A549 (cell line): ENCODE measurements at regions not wholly inside any gene's neighbourhood (a gene's known extent, or its start where the extent isn't known, plus 50 kb on each side); places are given as distances from the start of the nearest gene placed in this dataset.

Source experiments
- ATAC-seq, 2 experiments: fragments of 200-7000 bp in 1 of 2; fragments of >200 bp in 1 of 2; cut with Nextera tagmentation in 1 of 2; cut with Tn5 transposase in 1 of 2; 3 replicates each; pipeline versions ENCODE4 v1.8.0 to v1.9.1; 2018 to 2020; ENCODE audit warnings: mild to moderate bottlenecking in 1 of 2, moderate library complexity in 1 of 2
- CTCF ChIA-PET: fragments of 300-600 bp; sonication (Branson Sonifier 250); formaldehyde crosslinking; extraction: SDS; loops from one replicate; lab custom pipeline; 2021; ENCODE audit warnings: antibody characterized with exemption, inconsistent platforms; lab: Yijun Ruan, JAX
- POLR2A ChIA-PET: fragments of 350-600 bp; formaldehyde crosslinking; extraction: SDS; loops from one replicate; lab custom pipeline; 2021; ENCODE audit warnings: antibody characterized with exemption, inconsistent platforms; lab: Yijun Ruan, JAX
- DNase-seq, 2 experiments: peaks; one replicate each; pipeline versions ENCODE4 v3.0.0 to v3.0.0-alpha.2; 2011 to 2016; ENCODE audit warnings: low read depth in 1 of 2, low spot score in 1 of 2
- FAIRE-seq: peaks from 2 replicates; lab custom pipeline; 2011; peaks lifted over from hg19 to GRCh38; lab: Jason Lieb, UNC
- H3K27ac ChIP-seq, 2 experiments: fragments of >200 bp; sonication (Bioruptor Twin); formaldehyde crosslinking; 3 replicates each; pipeline ENCODE4 v1.5.1; 2016 to 2017
- H3K4me1 ChIP-seq: fragments of >200 bp; sonication (Bioruptor Twin); formaldehyde crosslinking; 3 replicates; pipeline ENCODE4 v1.6.1; 2016
- H3K4me2 ChIP-seq: fragments of >200 bp; sonication (Bioruptor Twin); formaldehyde crosslinking; 3 replicates; pipeline ENCODE4 v1.6.1; 2016
- H3K4me3 ChIP-seq: fragments of >200 bp; sonication (Bioruptor Twin); formaldehyde crosslinking; 3 replicates; pipeline ENCODE4 v1.5.1; 2016
- H3K9me3 ChIP-seq: fragments of >200 bp; sonication (Bioruptor Twin); formaldehyde crosslinking; 3 replicates; pipeline ENCODE4 v1.6.1; 2016
- BHLHE40 ChIP-seq: IDR thresholded peaks from 2 replicates; pipeline ENCODE4 v1.6.1; 2012; ENCODE audit warnings: low read depth, low read length, inconsistent platforms
- CBX2 ChIP-seq: fragments of 200-600 bp; sonication (generic); IDR thresholded peaks from 2 replicates; pipeline ENCODE4 v1.6.1; 2016; ENCODE audit warnings: low read depth, mild to moderate bottlenecking, borderline replicate concordance
- CBX8 ChIP-seq: fragments of 200-600 bp; sonication (generic); IDR thresholded peaks from 2 replicates; pipeline ENCODE4 v1.6.1; 2016
- E2F6 ChIP-seq: IDR thresholded peaks from 2 replicates; pipeline ENCODE4 v1.6.1; 2012; ENCODE audit warnings: low read depth, borderline replicate concordance
- EP300 ChIP-seq, 2 experiments: fragments of >200 bp; sonication (Bioruptor Twin); formaldehyde crosslinking; IDR thresholded peaks; 2 replicates in 1 of 2; 3 replicates in 1 of 2; pipeline ENCODE4 v1.6.1; 2016 to 2017
- FOXS1 ChIP-seq: fragments of 250-450 bp; sonication (Bioruptor Pico); IDR thresholded peaks from 2 replicates; pipeline ENCODE4 v1.5.0; 2020; ENCODE audit warnings: mild to moderate bottlenecking, moderate library complexity
- GATA3 ChIP-seq: IDR thresholded peaks from 2 replicates; pipeline ENCODE4 v1.6.1; 2012; ENCODE audit warnings: borderline replicate concordance
- HES2 ChIP-seq: fragments of >200 bp; sonication (Bioruptor Twin); formaldehyde crosslinking; IDR thresholded peaks from 2 replicates; pipeline ENCODE4 v1.6.1; 2016
- HOXB13 ChIP-seq: fragments of 250-450 bp; sonication (Bioruptor Pico); IDR thresholded peaks from 2 replicates; pipeline ENCODE4 v1.5.0; 2020; ENCODE audit warnings: low read depth, mild to moderate bottlenecking, moderate library complexity
- HOXB5 ChIP-seq: fragments of 250-450 bp; sonication (Bioruptor Pico); IDR thresholded peaks from 2 replicates; pipeline ENCODE4 v1.5.0; 2020; ENCODE audit warnings: mild to moderate bottlenecking, moderate library complexity
- KDM1A ChIP-seq: fragments of 200-600 bp; sonication (generic); IDR thresholded peaks from 2 replicates; pipeline ENCODE4 v1.6.1; 2016; ENCODE audit warnings: low read depth, mild to moderate bottlenecking
- KDM5A ChIP-seq: fragments of 200-600 bp; sonication (generic); IDR thresholded peaks from 2 replicates; pipeline ENCODE4 v1.6.1; 2016; ENCODE audit warnings: antibody characterized with exemption, mild to moderate bottlenecking
- MYC ChIP-seq: IDR thresholded peaks from 2 replicates; pipeline ENCODE4 v1.6.1; 2012; ENCODE audit warnings: mild to moderate bottlenecking, inconsistent platforms, low read length, improper control_type of control experiment, borderline replicate concordance
- NR3C1 ChIP-seq: fragments of >200 bp; sonication (Bioruptor Twin); formaldehyde crosslinking; IDR thresholded peaks from 3 replicates; pipeline ENCODE4 v1.6.1; 2017
- RARB ChIP-seq: fragments of 250-450 bp; sonication (Bioruptor Pico); IDR thresholded peaks from 2 replicates; pipeline ENCODE4 v1.8.0; 2021; ENCODE audit warnings: mild to moderate bottlenecking, moderate library complexity
- REST ChIP-seq: fragments of 200-600 bp; sonication (generic); IDR thresholded peaks from 2 replicates; pipeline ENCODE4 v1.6.1; 2016; ENCODE audit warnings: antibody characterized with exemption, mild to moderate bottlenecking, moderate library complexity
- RFX5 ChIP-seq: fragments of 450-650 bp; IDR thresholded peaks from 2 replicates; pipeline ENCODE4 v1.7.1; 2014; ENCODE audit warnings: antibody characterized with exemption, mild to moderate bottlenecking, moderate library complexity
- TFCP2L1 ChIP-seq: fragments of 250-450 bp; sonication (Bioruptor Pico); IDR thresholded peaks from 2 replicates; pipeline ENCODE4 v1.5.0; 2021; ENCODE audit warnings: mild to moderate bottlenecking
- USF2 ChIP-seq: fragments of 450-650 bp; IDR thresholded peaks from 2 replicates; pipeline ENCODE4 v1.6.1; 2014; ENCODE audit warnings: antibody characterized with exemption
- ZFP36 ChIP-seq: fragments of 450-650 bp; IDR thresholded peaks from 2 replicates; pipeline ENCODE4 v1.6.1; 2014; ENCODE audit warnings: borderline replicate concordance; ENCODE audit not compliant: partially characterized antibody
- ZSCAN20 ChIP-seq: fragments of 250-450 bp; sonication (Bioruptor Pico); IDR thresholded peaks from 2 replicates; pipeline ENCODE4 v1.8.0; 2022; ENCODE audit warnings: mild to moderate bottlenecking, moderate library complexity
- WGBS: methylation state at CpG from one replicate; pipeline ENCODE4 v1.1.6; 2017; ENCODE audit errors: missing lambda C conversion rate; 5-methylcytosine and 5-hydroxymethylcytosine counted together

- no peak for TF ChIP-seq CBX8
- TF ChIP-seq BHLHE40, result no peak
- no peak for TF ChIP-seq NR3C1
- TF ChIP-seq KDM1A, result no peak
Observed at GRCh38 chr12:127823801-127824200, 443.2 kb upstream of the TMEM132C start (continued).

GRCh38 chr12:127829281-127830064 lies 437.5 kb upstream of the TMEM132C start:
- Histone ChIP-seq H3K4me2 (no peak overlapping the region), H3K4me3 (no peak overlapping the region), H3K9me3 (no peaks in the 10 kb centered on the region; the same call in 2 of the 3 replicates), H3K27ac (no peak overlapping the region), H3K4me1 (no peaks in the 10 kb centered on the region)
- DNase-seq (no peak), ATAC-seq (no peak), FAIRE-seq (no peak)
- TF ChIP-seq HES2, result no peak
- TF ChIP-seq RFX5, result no peak
- TF ChIP-seq TFCP2L1 (CRISPR knock-in tag), result no peak
- no peak for TF ChIP-seq REST
- TF ChIP-seq MYC, result no peak
- no peak for TF ChIP-seq ZSCAN20 (CRISPR knock-in tag)
- TF ChIP-seq KDM5A, result no peak
- no peak for TF ChIP-seq GATA3
- TF ChIP-seq NR3C1, result no peak
- TF ChIP-seq FOXS1 (CRISPR knock-in tag), result no peak
- TF ChIP-seq HOXB13, result no peak
- no peak for TF ChIP-seq RARB (CRISPR knock-in tag)
- POLR2A ChIA-PET, result no interaction called here
- under 1% methylated on average over 5 of the region's 5 CpGs for WGBS
- CTCF ChIA-PET, result no interaction called here

GRCh38 chr12:127830065-127830460 lies 436.9 kb upstream of the TMEM132C start:
- no peak for DNase-seq
- no peak for FAIRE-seq
- no peak for TF ChIP-seq MYC
- TF ChIP-seq HOXB5 (CRISPR knock-in tag), result no peak
- TF ChIP-seq CBX2, result no peak
- TF ChIP-seq EP300 (IDR thresholded peaks at IDR 0.05), result no peak
- TF ChIP-seq CBX8, result no peak
- no peak for TF ChIP-seq E2F6
- TF ChIP-seq ZFP36, result no peak
- no peak for TF ChIP-seq USF2
- no peak overlapping the region for H3K4me3 ChIP-seq
- H3K4me1 ChIP-seq, result no peaks in the 10 kb centered on the region
- H3K4me2 ChIP-seq, result no peak overlapping the region
- 0% methylated on average over 2 of the region's 2 CpGs for WGBS
- no peaks in the 10 kb centered on the region; the same call in 1 of the 3 replicates for H3K9me3 ChIP-seq
- no peak for ATAC-seq
- CTCF ChIA-PET, result interaction anchor here (0.6 kb wide), 1 partner anchor 14 kb away, joined by 3 read pairs; no protein-coding TSS in a partner anchor
- no peak overlapping the region for H3K27ac ChIP-seq
- POLR2A ChIA-PET, result no interaction called here
